B cell (primary cell): ENCODE measurements at regions not wholly inside any gene's neighbourhood (a gene's known extent, or its start where the extent isn't known, plus 50 kb on each side); places are given as distances from the start of the nearest gene placed in this dataset.

ENCODE experiments used
- ATAC-seq: fragments of 200-7000 bp; cut with Tn5 transposase; one replicate; pipeline ENCODE4 v1.10.0; 2021; ENCODE audit warnings: low read depth, mild to moderate bottlenecking, moderate number of reproducible peaks, moderate library complexity
- CTCF ChIA-PET: fragments of 350-600 bp; sonication (Branson Sonifier 250); formaldehyde crosslinking; loops from one replicate; lab custom pipeline; 2021; ENCODE audit warnings: antibody characterized with exemption, inconsistent platforms; lab: Charles Lee
- POLR2A ChIA-PET: fragments of 350-600 bp; sonication (Branson Sonifier 250); formaldehyde crosslinking; loops from one replicate; lab custom pipeline; 2021; ENCODE audit warnings: antibody characterized with exemption; lab: Charles Lee
- DNase-seq: peaks from one replicate; pipeline ENCODE4 v3.0.0; 2013
- H2AFZ ChIP-seq: 2 replicates; pipeline ENCODE4 v1.6.1; 2012; ENCODE audit warnings: mild to moderate bottlenecking, low read depth, low read length; ENCODE audit not compliant: insufficient read depth, poor library complexity, severe bottlenecking
- H3K27ac ChIP-seq, 2 donors: 1 replicate in 1 of 2; 2 replicates in 1 of 2; pipeline ENCODE4 v1.5.1; 2012 to 2013; ENCODE audit warnings: low read length in 2 of 2, mild to moderate bottlenecking in 2 of 2, moderate library complexity in 1 of 2
- H3K27me3 ChIP-seq, 4 experiments: fragments of 200-600 bp in 1 of 4; sonication (generic) in 1 of 4; replicated peaks in 1 of 4; 1 replicate in 2 of 4; 2 replicates in 2 of 4; pipeline versions ENCODE4 v1.6.1 to v1.7.0; 2013 to 2016; ENCODE audit warnings: low read length in 3 of 4, mild to moderate bottlenecking in 2 of 4, mixed read lengths in 1 of 4, moderate library complexity in 1 of 4; ENCODE audit not compliant: insufficient read depth in 4 of 4, control insufficient read depth in 3 of 4; ENCODE audit errors: control extremely low read depth in 1 of 4
- H3K36me3 ChIP-seq, 2 experiments: replicated peaks in 1 of 2; 1 replicate in 1 of 2; 2 replicates in 1 of 2; pipeline versions ENCODE4 v1.6.1 to v1.7.1; 2013; ENCODE audit warnings: low read length in 1 of 2; ENCODE audit not compliant: insufficient read depth in 2 of 2, control insufficient read depth in 1 of 2; ENCODE audit errors: control extremely low read depth in 1 of 2, extremely low read depth in 1 of 2
- H3K4me1 ChIP-seq, 2 donors: fragments of 200-600 bp in 1 of 2; sonication (generic) in 1 of 2; 1 replicate in 1 of 2; 2 replicates in 1 of 2; pipeline versions ENCODE4 v1.5.1 to v1.6.1; 2013 to 2017; ENCODE audit warnings: low read length in 2 of 2; ENCODE audit not compliant: control insufficient read depth in 2 of 2, insufficient read depth in 2 of 2
- H3K4me2 ChIP-seq: replicated peaks from 2 replicates; pipeline ENCODE3; 2012; ENCODE audit warnings: mild to moderate bottlenecking, low read depth, low read length; ENCODE audit not compliant: poor library complexity, severe bottlenecking
- H3K4me3 ChIP-seq, 5 experiments: fragments of 200-600 bp in 1 of 5; sonication (generic) in 1 of 5; 1 replicate in 3 of 5; 2 replicates in 2 of 5; pipeline versions ENCODE4 v1.5.1 to v1.7.0; 2011 to 2016; ENCODE audit warnings: low read length in 4 of 5, mild to moderate bottlenecking in 4 of 5, low read depth in 2 of 5, control low read depth in 1 of 5, moderate library complexity in 1 of 5; ENCODE audit not compliant: insufficient read depth in 1 of 5; ENCODE audit errors: control extremely low read depth in 1 of 5, extremely low read depth in 1 of 5
- H3K79me2 ChIP-seq: fragments of 200-600 bp; sonication (generic); one replicate; pipeline ENCODE4 v1.6.0; 2016; ENCODE audit warnings: low read length; ENCODE audit not compliant: control insufficient read depth, insufficient read depth
- H3K9ac ChIP-seq: fragments of 200-600 bp; sonication (generic); 2 replicates; pipeline ENCODE4 v1.6.1; 2017; ENCODE audit warnings: mild to moderate bottlenecking, low read length, moderate library complexity
- H3K9me3 ChIP-seq, 3 donors: one replicate each; pipeline versions ENCODE4 v1.6.1 to v1.7.1; 2013; ENCODE audit warnings: low read length in 2 of 3; ENCODE audit not compliant: control insufficient read depth in 2 of 3, insufficient read depth in 1 of 3; ENCODE audit errors: control extremely low read depth in 1 of 3
- H4K20me1 ChIP-seq: 2 replicates; pipeline ENCODE4 v1.6.0; 2012; ENCODE audit warnings: mild to moderate bottlenecking, low read length; ENCODE audit not compliant: insufficient read depth, control insufficient read depth, poor library complexity, severe bottlenecking
- H3K27ac Mint-ChIP-seq: one replicate; pipeline ENCODE4 v1.8.0; 2021; ENCODE audit warnings: mixed read lengths
- H3K27me3 Mint-ChIP-seq: one replicate; pipeline ENCODE4 v1.8.0; 2021; ENCODE audit warnings: mixed read lengths
- H3K4me1 Mint-ChIP-seq: one replicate; pipeline ENCODE4 v1.8.0; 2021; ENCODE audit warnings: mixed read lengths
- H3K4me3 Mint-ChIP-seq: one replicate; pipeline ENCODE4 v1.8.0; 2021; ENCODE audit warnings: mixed read lengths
- H3K9me3 Mint-ChIP-seq: one replicate; pipeline ENCODE4 v1.8.0; 2022; ENCODE audit warnings: mixed read lengths; ENCODE audit not compliant: insufficient read depth
- EZH2 ChIP-seq: IDR thresholded peaks from 2 replicates; pipeline ENCODE4 v1.6.1; 2012; ENCODE audit warnings: borderline replicate concordance, low read depth, mild to moderate bottlenecking, moderate library complexity, low read length; ENCODE audit not compliant: insufficient read depth, poor library complexity, severe bottlenecking
- intact Hi-C: fragments of 100-400 bp; cut with micrococcal nuclease; formaldehyde crosslinking; loops from one replicate; pipeline ENCODE4 v1.10.0; 2022
- TF ChIP-seq, protein P1 (sequence below): fragments of 200-600 bp; IDR thresholded peaks from one replicate; pipeline ENCODE4 v1.8.0; 2022; ENCODE audit warnings: antibody characterized with exemption, mild to moderate bottlenecking

- Mint-ChIP-seq H3K4me1 (no peaks in the 10 kb centered on the region), H3K27me3 (no peaks in the 10 kb centered on the region), H3K4me3 (no peak overlapping the region), H3K27ac (no peak overlapping the region), H3K9me3 (no peaks in the 10 kb centered on the region)
- TF ChIP-seq, protein P1, sequence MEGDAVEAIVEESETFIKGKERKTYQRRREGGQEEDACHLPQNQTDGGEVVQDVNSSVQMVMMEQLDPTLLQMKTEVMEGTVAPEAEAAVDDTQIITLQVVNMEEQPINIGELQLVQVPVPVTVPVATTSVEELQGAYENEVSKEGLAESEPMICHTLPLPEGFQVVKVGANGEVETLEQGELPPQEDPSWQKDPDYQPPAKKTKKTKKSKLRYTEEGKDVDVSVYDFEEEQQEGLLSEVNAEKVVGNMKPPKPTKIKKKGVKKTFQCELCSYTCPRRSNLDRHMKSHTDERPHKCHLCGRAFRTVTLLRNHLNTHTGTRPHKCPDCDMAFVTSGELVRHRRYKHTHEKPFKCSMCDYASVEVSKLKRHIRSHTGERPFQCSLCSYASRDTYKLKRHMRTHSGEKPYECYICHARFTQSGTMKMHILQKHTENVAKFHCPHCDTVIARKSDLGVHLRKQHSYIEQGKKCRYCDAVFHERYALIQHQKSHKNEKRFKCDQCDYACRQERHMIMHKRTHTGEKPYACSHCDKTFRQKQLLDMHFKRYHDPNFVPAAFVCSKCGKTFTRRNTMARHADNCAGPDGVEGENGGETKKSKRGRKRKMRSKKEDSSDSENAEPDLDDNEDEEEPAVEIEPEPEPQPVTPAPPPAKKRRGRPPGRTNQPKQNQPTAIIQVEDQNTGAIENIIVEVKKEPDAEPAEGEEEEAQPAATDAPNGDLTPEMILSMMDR = no peak
- TF ChIP-seq EZH2 = no peak
- ATAC-seq = no peak
- Histone ChIP-seq H3K27me3 (no peaks in the 10 kb centered on the region), H3K9me3 (no peaks in the 10 kb centered on the region), H4K20me1 (no peaks in the 10 kb centered on the region), H3K4me1 (no peaks in the 10 kb centered on the region), H3K36me3 (no peaks in the 10 kb centered on the region), H3K9ac (no peak overlapping the region), H3K79me2 (no peaks in the 10 kb centered on the region), H3K4me3 (no peak overlapping the region), H2AFZ (no peak overlapping the region), H3K27ac (no peak overlapping the region), H3K4me2 (no peak overlapping the region)
- CTCF ChIA-PET = no interaction called here
- DNase-seq = no peak
- intact Hi-C loops = no loop called here
- POLR2A ChIA-PET = no interaction called here
These were observed 946.0 kb upstream of the CHAC2 start for GRCh38 chr2:52821631-52822030.

DNA sequence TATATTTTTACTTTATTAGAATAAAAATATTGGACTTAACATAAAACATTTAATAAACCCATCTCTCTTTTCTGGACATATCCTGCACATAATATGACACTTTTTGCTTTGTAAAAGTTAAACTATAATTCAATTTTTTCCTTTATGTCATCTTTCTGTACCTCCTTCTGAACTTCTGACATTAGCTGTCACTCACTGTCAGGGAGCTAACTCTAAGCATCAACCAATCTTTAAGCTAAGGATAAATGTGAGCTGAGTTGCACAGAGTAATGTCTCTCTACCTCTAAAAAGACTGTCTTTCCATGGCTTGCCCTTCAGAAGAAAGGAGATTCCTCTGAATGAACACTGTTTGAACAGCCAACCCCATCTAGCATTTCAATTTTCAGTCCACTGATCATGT lies 948.6 kb upstream of the CHAC2 start:
- Histone ChIP-seq H3K9ac (no peak overlapping the region), H3K4me1 (no peaks in the 10 kb centered on the region), H3K36me3 (no peaks in the 10 kb centered on the region), H3K4me3 (no peak overlapping the region), H2AFZ (no peak overlapping the region), H4K20me1 (no peaks in the 10 kb centered on the region), H3K27me3 (no peaks in the 10 kb centered on the region), H3K4me2 (no peak overlapping the region), H3K9me3 (no peaks in the 10 kb centered on the region), H3K79me2 (no peaks in the 10 kb centered on the region), H3K27ac (no peak overlapping the region)
- ATAC-seq (no peak), DNase-seq (no peak)
- Mint-ChIP-seq H3K4me1 (no peaks in the 10 kb centered on the region), H3K27ac (no peak overlapping the region), H3K27me3 (no peaks in the 10 kb centered on the region), H3K9me3 (peaks cover 2% of the 10 kb centered on the region), H3K4me3 (no peak overlapping the region)
- ChIA-PET POLR2A (no interaction called here), CTCF (no interaction called here)
- TF ChIP-seq, protein P1 = no peak
- TF ChIP-seq EZH2 = no peak
- intact Hi-C loops = no loop called here
